Vagina (tissue), 2 donors: ENCODE measurements at regions not wholly inside any gene's neighbourhood (a gene's known extent, or its start where the extent isn't known, plus 50 kb on each side); places are given as distances from the start of the nearest gene placed in this dataset.

Experiments
- CTCF ChIP-seq, 3 experiments: fragments of 450-650 bp in 2 of 3; fragments of 200-600 bp in 1 of 3; sonication (generic) in 1 of 3; IDR thresholded peaks; one replicate each; pipeline ENCODE4 v1.5.1; 2017 to 2019; ENCODE audit warnings: antibody characterized with exemption in 3 of 3, mild to moderate bottlenecking in 2 of 3, moderate library complexity in 2 of 3
- POLR2A ChIP-seq, 2 donors: fragments of 450-650 bp; IDR thresholded peaks; one replicate each; pipeline ENCODE4 v1.6.1; 2017; ENCODE audit warnings: antibody characterized with exemption in 2 of 2, mild to moderate bottlenecking in 2 of 2, moderate library complexity in 2 of 2
- POLR2AphosphoS5 ChIP-seq, 2 donors: sonication (generic); formaldehyde crosslinking; IDR thresholded peaks; one replicate each; pipeline ENCODE4 v1.9.0; 2017; ENCODE audit warnings: antibody characterized with exemption in 2 of 2, mild to moderate bottlenecking in 2 of 2, low read depth in 1 of 2; ENCODE audit not compliant: insufficient read depth in 1 of 2

- no peak for TF ChIP-seq CTCF (IDR thresholded peaks at IDR 0.05)
- no peak for TF ChIP-seq POLR2A (IDR thresholded peaks at IDR 0.05)
- no peak for TF ChIP-seq POLR2AphosphoS5 (IDR thresholded peaks at IDR 0.05; ENCODE audit: insufficient read depth in 1 of 2, low read depth in 1 of 2)
Observed at GRCh38 chr1:186534401-186534800, 73.5 kb upstream of the PDC start.
